GM20000 (cell line): ENCODE measurements at regions not wholly inside any gene's neighbourhood (a gene's known extent, or its start where the extent isn't known, plus 50 kb on each side); places are given as distances from the start of the nearest gene placed in this dataset.

ENCODE experiments used
- DNase-seq: peaks from one replicate; pipeline ENCODE4 v3.0.0; 2012; ENCODE audit warnings: low spot score
- CTCF ChIP-seq: IDR thresholded peaks from 2 replicates; pipeline ENCODE4 v1.5.1; 2012; ENCODE audit warnings: mild to moderate bottlenecking, control low read depth; ENCODE audit errors: extremely low read depth, missing control alignments

GRCh38 chr2:18771212-18771611, 181.8 kb upstream of the NT5C1B start:
- no peak for DNase-seq
- TF ChIP-seq CTCF = no peak

GRCh38 chr2:18763338-18763737, 174.0 kb upstream of the NT5C1B start:
- no peak for DNase-seq
- TF ChIP-seq CTCF = no peak

GRCh38 chr2:18762667-18763066, 173.3 kb upstream of the NT5C1B start:
- no peak for DNase-seq
- no peak for TF ChIP-seq CTCF

DNA sequence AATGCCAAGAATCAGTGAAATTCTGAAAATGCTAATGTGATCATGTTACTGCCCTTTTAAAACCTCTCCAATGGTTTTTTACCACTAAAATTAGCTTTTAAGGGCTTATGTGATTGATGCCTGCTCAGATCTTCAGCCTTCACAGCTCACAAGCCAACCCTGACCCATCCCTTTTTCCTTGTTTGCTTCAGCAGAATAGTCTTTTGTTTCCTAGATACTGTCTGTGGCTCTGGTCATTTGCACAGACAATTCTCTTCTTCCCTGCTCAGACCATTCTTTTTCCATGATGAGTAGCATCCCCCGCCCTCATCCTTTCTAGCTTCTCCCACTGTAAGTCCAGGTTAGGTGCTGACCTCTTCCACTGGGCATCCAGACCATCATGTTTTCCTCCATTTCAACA, 164.9 kb upstream of the NT5C1B start:
- DNase-seq = no peak
- TF ChIP-seq CTCF = no peak

DNA sequence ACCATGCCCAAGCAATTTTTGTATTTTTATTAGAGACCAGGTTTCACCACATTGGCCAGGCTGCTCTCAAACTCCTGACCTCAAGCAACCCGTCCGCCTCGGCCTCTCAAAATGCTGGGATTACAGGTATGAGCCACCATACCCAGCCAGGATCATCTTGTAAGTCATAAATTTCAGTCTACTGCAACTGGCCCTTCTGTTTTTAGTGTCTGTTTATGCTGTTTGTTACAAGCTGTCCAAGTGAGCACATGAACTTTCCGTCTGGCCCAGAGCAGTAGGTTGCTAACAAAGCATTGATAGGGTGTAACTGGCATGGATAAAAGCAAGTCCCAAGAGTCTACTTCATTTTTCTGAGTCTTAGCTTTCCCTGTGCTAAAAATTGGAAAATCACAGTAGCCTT, 164.4 kb upstream of the NT5C1B start:
- TF ChIP-seq CTCF = no peak
- no peak for DNase-seq

DNA sequence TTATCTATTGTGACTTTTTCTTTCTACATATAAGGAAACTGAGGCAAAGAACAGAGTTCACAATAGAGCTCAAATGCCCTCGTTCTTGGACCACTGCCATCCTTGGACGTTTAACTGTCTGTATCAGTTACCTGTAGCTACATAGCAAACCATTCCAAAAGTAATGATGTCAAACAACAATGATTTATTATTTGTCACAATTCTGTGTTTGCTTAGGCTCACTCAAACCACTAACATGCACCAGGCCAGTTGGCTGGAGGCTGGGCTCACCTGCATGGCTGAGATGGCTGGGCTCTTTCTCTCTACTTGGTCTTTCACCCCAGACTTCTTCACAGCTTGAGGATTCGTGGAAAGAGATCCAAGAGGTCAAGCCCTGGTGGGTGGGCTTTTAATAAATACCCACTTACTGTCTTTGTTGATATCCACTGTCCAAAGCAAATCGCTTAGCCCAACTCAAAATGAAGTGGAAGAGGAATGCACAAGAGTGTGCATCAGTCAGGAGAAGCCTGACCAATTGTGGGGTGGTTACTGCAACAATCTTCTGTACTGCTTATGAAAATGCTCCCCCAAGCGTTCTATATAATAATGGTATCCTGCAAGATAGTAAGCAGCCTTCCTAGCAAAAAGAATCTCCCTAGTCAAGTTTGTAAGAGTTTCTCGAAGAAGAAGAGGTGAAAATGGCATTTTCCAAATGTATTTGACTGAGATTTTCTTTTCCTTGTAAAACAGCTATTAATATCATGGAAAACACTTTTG, 163.5 kb upstream of the NT5C1B start:
- TF ChIP-seq CTCF = no peak
- DNase-seq = no peak

- no peak for TF ChIP-seq CTCF
- DNase-seq = no peak
Measured at GRCh38 chr2:18752022-18752493, 162.7 kb upstream of the NT5C1B start.
